ENCODE measurements at regions not wholly inside any gene's neighbourhood (a gene's known extent, or its start where the extent isn't known, plus 50 kb on each side); places are given as distances from the start of the nearest gene placed in this dataset.

- TF ChIP-seq PATZ1 (CRISPR knock-in tag; IDR thresholded peaks at IDR 0.05; ENCODE audit: borderline replicate concordance) (no peak), BACH2 (CRISPR knock-in tag; IDR thresholded peaks at IDR 0.05; ENCODE audit: borderline replicate concordance) (no peak), ZNF565 (CRISPR knock-in tag; conservative IDR thresholded peaks at IDR 0.05; ENCODE audit: low read depth) (no peak), ESRRG (CRISPR knock-in tag; IDR thresholded peaks at IDR 0.05) (no peak)
Measured at GRCh38 chr7:31420948-31421347, 80.4 kb upstream of the NEUROD6 start.

Data from SK-N-SH treated with all-trans-retinoic acid at 6 μM for 48 hours (cell line).